ENCODE measurements at regions not wholly inside any gene's neighbourhood (a gene's known extent, or its start where the extent isn't known, plus 50 kb on each side); places are given as distances from the start of the nearest gene placed in this dataset.

DNA sequence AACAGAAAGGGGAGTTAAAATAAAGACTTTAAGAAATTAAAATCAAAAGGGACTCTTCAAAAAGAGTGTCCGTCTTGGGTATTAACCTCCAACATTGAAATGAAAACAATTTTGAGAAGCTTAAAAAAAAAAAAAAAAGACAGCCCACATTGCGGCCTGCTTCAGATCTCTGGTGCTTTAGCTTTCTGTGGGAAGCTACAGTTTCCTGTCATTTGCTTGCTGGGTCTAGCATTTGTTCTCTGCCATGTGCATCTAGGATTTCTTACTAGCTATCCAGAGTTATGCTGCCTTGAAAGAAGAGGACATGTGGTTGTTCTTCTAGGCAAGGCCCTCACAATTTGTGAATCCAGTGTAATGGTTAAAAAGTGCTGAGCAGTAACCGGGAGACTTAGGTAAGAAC, 375.3 kb downstream of the SLC4A3 start:
- no peak overlapping the region for H3K4me3 ChIP-seq (ENCODE audit: low read length)
- TF ChIP-seq, protein P1, sequence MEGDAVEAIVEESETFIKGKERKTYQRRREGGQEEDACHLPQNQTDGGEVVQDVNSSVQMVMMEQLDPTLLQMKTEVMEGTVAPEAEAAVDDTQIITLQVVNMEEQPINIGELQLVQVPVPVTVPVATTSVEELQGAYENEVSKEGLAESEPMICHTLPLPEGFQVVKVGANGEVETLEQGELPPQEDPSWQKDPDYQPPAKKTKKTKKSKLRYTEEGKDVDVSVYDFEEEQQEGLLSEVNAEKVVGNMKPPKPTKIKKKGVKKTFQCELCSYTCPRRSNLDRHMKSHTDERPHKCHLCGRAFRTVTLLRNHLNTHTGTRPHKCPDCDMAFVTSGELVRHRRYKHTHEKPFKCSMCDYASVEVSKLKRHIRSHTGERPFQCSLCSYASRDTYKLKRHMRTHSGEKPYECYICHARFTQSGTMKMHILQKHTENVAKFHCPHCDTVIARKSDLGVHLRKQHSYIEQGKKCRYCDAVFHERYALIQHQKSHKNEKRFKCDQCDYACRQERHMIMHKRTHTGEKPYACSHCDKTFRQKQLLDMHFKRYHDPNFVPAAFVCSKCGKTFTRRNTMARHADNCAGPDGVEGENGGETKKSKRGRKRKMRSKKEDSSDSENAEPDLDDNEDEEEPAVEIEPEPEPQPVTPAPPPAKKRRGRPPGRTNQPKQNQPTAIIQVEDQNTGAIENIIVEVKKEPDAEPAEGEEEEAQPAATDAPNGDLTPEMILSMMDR (conservative IDR thresholded peaks at IDR 0.05; ENCODE audit: low read depth, low read length): no peak
- no peak for DNase-seq (ENCODE audit: low read depth)

DNA sequence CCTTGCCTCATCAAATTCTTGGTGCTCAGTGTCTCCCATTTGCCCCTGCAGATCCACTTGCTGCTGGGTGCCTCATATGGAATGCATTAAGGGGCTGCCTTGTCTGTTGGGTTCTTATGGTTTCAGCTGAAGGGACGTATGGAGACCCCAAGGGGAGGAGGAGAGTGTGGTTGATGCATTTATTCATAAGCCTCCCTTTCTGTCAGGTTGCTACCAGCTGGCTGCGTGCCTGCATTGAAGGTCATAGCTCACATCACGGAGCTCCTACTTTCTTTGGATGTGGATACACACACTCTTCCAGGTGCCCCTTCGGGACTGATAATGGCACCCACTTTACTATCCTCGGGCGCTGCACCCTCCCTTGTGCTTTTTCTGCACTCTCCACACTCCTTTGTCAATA, 377.9 kb downstream of the SLC4A3 start:
- TF ChIP-seq, protein P1 (conservative IDR thresholded peaks at IDR 0.05; ENCODE audit: low read depth, low read length): no peak
- no peak overlapping the region for H3K4me3 ChIP-seq (ENCODE audit: low read length)
- DNase-seq (ENCODE audit: low read depth): no peak

DNA sequence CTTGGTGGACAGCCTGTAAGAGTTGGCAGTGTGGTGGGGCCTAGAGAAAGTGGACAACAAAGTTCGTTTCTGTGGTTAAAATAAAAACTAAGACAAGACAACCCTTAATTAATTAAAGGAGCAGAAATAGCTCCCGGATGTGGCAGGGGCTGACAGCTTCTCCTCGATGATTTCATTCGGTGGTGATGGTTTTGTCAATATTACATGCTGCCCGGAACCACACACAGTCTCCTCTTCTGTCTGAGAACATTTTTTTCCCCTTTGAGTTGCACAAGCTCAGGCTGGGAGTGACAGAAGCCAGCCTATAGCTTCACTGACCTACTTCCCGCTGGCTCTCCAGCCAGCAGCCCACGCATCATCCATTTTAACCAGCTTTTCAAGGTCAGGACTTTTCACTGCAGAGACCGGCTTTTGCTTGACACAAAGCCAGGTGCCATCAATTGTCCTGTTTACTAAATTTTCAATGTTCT, 378.8 kb downstream of the SLC4A3 start:
- H3K4me3 ChIP-seq (ENCODE audit: low read length): no peak overlapping the region
- no peak for DNase-seq (ENCODE audit: low read depth)
- TF ChIP-seq, protein P1 (conservative IDR thresholded peaks at IDR 0.05; ENCODE audit: low read depth, low read length): no peak

DNA sequence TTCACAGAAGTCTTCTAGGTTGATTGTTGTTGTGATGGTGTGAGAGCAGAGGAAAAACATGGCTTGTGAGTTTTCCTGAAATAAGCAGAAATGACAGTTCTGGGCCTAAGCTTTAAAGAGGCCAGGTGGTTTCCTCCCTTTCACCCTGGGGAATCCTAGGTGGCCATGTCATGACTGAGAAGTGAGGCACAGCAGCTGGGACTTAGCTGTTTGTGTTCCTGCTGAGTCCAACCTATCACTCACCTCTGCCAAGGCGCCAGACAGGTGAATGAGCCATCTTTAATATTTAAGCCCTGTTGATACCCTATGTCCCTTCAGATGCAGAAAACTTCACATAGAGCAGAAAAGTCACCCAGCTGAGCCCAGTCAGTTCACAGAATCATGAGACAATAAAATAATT, 384.4 kb downstream of the SLC4A3 start:
- H3K4me3 ChIP-seq (ENCODE audit: low read length): no peak overlapping the region
- TF ChIP-seq, protein P1 (conservative IDR thresholded peaks at IDR 0.05; ENCODE audit: low read depth, low read length): no peak
- DNase-seq (ENCODE audit: low read depth): no peak

DNA sequence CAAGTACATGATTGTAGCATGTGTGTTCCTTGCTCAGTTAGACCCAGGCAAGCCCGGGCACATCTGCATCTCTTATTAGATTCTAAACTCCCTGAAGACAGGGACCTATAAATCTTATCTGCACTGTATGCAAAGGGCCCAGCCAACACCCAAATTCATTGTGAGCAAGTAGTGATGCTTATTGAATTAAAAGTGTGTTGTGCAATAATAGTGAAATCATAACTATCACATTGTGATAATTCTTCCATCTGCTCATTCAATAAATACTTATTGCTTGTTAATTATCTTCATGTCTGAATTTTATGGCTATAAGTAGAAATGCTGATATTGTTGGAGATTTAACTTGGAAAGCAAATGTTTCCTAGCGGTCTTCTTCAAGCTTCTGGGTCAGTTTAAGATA, 387.5 kb downstream of the SLC4A3 start:
- TF ChIP-seq, protein P1 (conservative IDR thresholded peaks at IDR 0.05; ENCODE audit: low read depth, low read length): no peak

DNA sequence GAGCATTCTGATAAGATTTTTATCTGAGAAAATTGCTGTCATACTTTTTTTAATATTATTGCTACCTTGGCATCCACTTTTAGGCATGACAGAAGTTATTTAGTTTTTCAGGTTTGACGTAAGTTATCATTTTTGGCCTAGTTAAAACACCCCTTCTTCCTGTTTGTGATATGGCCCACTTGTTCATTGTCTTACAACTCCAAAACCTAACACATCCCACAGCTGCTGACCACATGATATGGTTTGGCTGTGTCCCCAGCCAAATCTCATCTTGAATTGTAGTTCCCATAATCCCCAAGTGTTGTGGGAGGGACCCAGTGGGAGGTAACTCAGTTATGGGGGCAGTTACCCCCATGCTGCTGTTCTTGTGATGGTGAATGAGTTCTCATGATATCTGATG, 388.1 kb downstream of the SLC4A3 start:
- no peak overlapping the region for H3K4me3 ChIP-seq (ENCODE audit: low read length)
- DNase-seq (ENCODE audit: low read depth): no peak
- TF ChIP-seq, protein P1 (conservative IDR thresholded peaks at IDR 0.05; ENCODE audit: low read depth, low read length): no peak

More for the DNA sequence above, 387.5 kb downstream of the SLC4A3 start:
- DNase-seq (ENCODE audit: low read depth): no peak
- no peak overlapping the region for H3K4me3 ChIP-seq (ENCODE audit: low read length)

DNA sequence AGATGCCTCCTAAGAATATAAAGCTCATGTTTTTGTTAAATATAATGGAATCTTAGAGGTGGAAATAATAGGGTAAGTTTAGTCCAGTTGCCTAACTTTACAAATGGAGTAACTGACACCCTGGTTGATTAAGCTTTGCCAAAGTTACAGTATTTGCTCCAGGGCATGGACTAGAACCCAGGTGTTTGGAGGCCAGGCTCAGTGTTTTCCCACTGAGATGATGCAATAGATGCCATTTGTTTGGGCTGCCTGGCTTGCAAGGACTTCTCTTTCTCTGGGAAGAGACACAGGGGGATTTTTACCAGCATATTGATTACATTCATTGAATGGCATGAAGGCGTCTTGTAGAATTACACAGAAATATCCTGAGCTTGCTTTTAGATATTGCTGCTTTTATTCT, 397.8 kb downstream of the SLC4A3 start:
- no peak overlapping the region for H3K4me3 ChIP-seq (ENCODE audit: low read length)
- no peak for DNase-seq (ENCODE audit: low read depth)
- TF ChIP-seq, protein P1 (conservative IDR thresholded peaks at IDR 0.05; ENCODE audit: low read depth, low read length): no peak
